ENCODE measurements at regions not wholly inside any gene's neighbourhood (a gene's known extent, or its start where the extent isn't known, plus 50 kb on each side); places are given as distances from the start of the nearest gene placed in this dataset.
"Not testable (repeated sequence)": the region's sequence is repeated elsewhere in the genome, so short reads cannot be mapped to it uniquely, and the experiment has no call there.

DNA sequence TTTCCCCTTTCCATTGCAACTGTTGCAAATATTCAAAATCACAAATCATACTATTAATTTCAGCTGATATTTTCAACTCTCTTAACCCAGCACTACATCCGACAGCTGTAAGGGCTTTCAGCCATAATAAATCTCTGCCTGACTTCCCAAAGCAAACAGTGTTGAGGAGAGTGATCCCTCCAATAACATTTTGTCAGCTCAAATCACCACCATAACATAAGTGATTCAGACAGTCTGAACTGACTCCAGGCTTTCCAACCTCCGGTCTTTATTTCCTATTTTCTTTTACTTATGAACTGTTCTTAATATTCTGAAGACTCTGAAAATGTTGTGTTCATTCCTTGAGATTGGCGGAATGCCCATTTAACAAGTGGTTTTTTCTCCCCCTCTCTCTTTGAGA, 1085.9 kb downstream of the GATA3 start:
- H3K4me3 ChIP-seq = no peak overlapping the region
- no peaks in the 10 kb centered on the region for H3K36me3 ChIP-seq
- no peak for DNase-seq
- H3K9me3 ChIP-seq = no peaks in the 10 kb centered on the region
- no peaks in the 10 kb centered on the region for H3K27me3 ChIP-seq

DNA sequence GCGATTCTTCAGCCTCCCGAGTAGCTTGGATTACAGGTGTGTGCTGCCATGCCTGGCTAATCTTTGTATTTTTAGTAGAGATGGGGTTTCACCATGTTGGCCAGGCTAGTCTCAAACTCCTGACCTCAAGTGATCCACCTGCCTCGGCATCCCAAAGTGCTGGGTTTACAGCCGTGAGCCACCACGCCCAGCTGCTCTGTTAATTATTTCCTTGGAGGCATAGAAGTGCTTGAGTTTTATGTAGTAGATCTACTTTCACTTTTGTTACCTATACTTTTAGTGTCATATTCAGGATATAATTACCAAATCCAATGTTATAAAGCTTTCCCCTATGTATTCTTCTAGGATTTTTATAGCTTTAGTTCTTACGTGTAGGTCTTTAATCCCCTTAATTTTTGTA, 1093.0 kb downstream of the GATA3 start:
- no peak overlapping the region for H3K4me3 ChIP-seq
- no peak for DNase-seq
- no peaks in the 10 kb centered on the region for H3K36me3 ChIP-seq
- no peaks in the 10 kb centered on the region for H3K9me3 ChIP-seq
- no peaks in the 10 kb centered on the region for H3K27me3 ChIP-seq

DNA sequence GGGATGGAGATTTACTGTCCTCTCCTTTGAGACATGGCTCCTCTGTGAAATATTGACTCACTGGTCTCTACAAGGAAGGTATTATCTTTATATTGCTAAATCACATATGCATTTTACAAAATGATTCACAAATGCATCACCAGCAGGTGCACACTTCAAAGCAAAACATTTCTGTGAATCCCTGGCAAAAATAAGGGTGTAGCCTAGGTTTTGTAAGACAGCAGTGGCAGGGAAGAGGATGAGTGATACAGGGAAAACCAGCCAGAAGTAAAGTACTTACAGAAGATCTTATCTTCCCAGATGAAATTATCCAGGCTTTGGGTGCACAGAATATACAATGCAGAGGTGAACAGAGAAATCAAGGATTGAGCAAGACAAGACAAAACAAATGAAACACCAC, 1094.6 kb downstream of the GATA3 start:
- DNase-seq = no peak
- Histone ChIP-seq H3K36me3 (no peaks in the 10 kb centered on the region), H3K9me3 (no peaks in the 10 kb centered on the region), H3K27me3 (no peaks in the 10 kb centered on the region), H3K4me3 (no peak overlapping the region)

DNA sequence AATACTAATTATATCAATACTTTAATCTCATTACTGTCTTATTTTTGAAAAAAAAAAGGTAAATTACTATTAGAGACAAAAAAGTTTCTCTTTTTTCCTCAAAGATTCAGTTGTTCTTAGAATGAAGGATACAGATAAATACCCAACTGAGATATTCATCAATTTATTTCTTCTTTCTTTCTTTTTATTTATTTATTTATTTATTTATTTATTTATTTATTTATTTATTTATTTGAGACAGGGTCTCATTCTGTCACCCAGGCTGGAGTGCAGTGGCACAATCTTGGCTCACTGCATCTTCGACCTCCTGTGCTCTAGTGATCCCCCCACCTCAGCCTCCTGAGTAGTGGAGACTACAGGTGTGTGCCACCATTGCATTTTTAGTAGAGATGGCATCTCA, 1098.6 kb downstream of the GATA3 start:
- H3K4me3 ChIP-seq, H3K27me3 ChIP-seq, H3K36me3 ChIP-seq, H3K9me3 ChIP-seq, DNase-seq: not testable (repeated sequence)

DNA sequence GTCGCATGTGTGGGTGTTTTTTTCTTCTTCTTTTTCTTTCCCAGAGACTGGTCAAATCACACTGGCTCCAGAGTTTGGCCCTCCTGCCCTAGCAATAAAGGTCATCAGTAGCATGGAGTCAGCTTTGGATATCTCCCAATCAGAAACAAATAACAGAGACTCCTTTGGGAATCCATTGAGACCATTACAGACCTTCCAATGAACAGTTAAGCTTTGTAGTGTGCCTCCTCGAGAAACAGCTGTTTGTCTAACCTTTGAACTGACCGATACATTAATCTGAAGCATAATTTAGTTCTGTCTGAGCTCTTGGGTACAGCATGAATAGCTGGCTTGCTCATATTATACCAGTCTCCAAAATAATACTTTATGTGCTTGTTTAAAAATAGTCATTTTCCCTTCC, 1103.2 kb downstream of the GATA3 start:
- no peaks in the 10 kb centered on the region; the same call in 1 of the 2 replicates for H3K9me3 ChIP-seq
- no peak overlapping the region for H3K4me3 ChIP-seq
- no peaks in the 10 kb centered on the region for H3K27me3 ChIP-seq
- H3K36me3 ChIP-seq = no peaks in the 10 kb centered on the region
- no peak for DNase-seq

DNA sequence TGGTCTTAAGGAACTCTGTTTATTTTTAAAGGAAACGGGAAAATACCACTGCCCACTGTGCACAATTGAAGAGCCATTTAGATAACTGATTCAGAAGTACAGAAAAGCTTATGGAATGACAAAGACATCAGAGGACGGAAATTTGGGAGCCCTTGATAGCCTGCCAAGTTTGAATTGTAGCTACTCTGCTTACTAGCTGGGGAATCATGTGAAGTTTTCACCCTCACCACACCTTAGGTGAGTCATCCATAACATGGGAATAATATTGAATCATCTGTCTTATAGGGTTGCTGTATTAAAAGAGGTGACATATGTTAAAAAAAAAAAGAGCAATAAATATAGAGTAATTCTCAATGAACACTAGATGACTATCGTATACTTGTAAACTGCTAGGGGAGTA, 1104.2 kb downstream of the GATA3 start:
- H3K9me3 ChIP-seq = no peaks in the 10 kb centered on the region; the same call in 1 of the 2 replicates
- H3K4me3 ChIP-seq = no peak overlapping the region
- no peak for DNase-seq
- no peaks in the 10 kb centered on the region for H3K36me3 ChIP-seq
- no peaks in the 10 kb centered on the region for H3K27me3 ChIP-seq

DNA sequence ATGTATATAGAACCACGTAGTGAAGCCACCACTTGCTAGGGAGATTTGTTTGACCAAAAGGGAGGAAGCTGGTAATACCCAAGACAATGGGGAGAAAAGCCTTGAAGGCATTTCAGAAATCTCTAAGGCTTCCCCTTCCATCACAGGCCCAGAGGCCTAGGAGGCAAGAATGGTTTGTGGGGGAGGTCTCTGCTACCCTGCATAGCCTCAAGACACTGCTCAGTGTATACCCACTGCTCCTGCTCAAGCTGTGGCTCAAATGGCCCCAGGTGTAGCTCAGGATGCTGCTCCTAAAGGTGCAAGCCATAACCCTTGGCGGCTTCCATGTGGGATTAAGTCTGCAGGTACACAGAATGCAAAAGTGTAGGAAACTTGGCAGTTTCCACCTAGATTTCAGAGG, 1105.8 kb downstream of the GATA3 start:
- Histone ChIP-seq H3K36me3 (no peaks in the 10 kb centered on the region), H3K4me3 (no peak overlapping the region), H3K9me3 (no peaks in the 10 kb centered on the region; the same call in 1 of the 2 replicates), H3K27me3 (no peaks in the 10 kb centered on the region)
- DNase-seq = no peak

DNA sequence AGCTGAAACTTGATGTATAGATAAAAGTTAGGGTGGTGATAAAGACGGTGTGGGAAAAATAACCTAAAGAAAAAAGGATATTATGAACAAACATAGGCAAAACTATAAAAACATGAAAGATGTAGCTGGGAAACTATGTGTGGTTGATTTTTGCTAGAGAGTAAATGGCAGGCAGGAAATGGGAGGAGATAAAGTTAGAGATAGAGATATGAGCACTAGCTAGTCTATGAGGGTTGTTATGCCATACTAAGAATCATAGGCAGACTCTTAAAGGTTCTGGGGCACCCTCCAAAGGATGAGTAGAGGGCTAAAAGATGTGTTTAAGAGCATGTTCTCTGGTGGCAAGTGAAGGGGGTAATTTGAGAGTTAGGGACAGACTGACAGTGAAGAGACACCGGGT, 1109.2 kb downstream of the GATA3 start:
- Histone ChIP-seq H3K4me3 (no peak overlapping the region), H3K27me3 (no peaks in the 10 kb centered on the region), H3K9me3 (no peaks in the 10 kb centered on the region; the same call in 1 of the 2 replicates), H3K36me3 (no peaks in the 10 kb centered on the region)
- no peak for DNase-seq

DNA sequence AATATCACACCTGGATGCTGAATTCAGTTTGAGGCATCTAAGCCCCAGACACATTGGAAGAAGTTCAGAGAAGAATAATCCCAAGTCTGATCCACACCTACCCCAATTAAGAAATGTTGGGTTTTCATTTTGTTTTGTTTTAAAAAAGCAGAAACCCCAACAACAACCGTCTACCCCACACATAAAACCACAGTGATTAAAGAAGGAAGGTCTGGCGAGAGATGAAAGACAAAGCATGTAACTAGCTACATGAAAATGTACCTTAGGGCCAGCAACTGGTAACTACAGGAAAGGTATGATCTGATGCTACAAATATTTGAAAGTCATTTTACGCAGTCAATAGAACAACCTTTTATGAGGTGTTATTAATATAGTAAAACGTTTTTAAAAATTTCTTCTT, 1112.3 kb downstream of the GATA3 start:
- Histone ChIP-seq H3K9me3 (no peaks in the 10 kb centered on the region), H3K36me3 (no peaks in the 10 kb centered on the region), H3K4me3 (no peak overlapping the region), H3K27me3 (no peaks in the 10 kb centered on the region)
- DNase-seq = no peak

DNA sequence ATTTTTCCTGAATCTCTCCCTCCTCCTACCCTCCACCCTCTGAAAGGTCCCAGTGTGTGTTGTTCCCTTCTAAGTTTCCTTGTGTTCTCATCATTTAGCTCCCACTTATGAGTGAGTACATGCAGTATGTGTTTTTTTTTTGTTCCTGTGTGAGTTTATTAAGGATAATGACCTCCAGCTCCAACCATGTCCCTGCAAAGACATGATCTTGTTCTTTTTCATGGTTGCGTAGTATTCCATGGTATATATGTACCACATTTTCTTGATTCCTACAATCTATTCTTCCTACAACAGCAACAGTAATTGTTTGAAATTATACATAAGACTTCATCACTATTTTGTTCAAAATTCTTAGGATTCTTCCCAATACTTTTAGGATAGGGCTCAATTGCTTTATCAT, 1117.8 kb downstream of the GATA3 start:
- Histone ChIP-seq H3K27me3 (no peaks in the 10 kb centered on the region), H3K4me3 (no peak overlapping the region), H3K36me3 (no peaks in the 10 kb centered on the region), H3K9me3 (no peaks in the 10 kb centered on the region)
- DNase-seq = no peak

DNA sequence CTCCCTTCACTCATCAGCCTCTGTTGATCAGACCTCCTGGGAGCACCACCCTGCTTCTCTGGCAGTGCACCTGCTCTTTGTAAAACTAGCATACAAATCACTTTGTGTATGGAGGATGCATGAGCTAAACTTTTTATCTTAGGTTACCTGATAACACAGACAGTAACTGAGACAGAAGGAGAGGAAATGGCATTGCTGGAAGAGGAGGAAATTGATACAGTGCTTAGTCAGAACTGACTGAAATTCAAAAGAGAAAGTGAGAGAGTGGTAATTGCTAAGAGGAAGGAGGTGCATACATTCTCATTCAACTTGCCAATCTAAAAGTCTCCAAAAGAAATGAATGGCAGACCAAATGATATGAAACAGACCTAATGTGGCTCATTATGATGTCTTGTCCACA, 1120.7 kb downstream of the GATA3 start:
- Histone ChIP-seq H3K36me3 (no peaks in the 10 kb centered on the region), H3K4me3 (no peak overlapping the region), H3K27me3 (no peaks in the 10 kb centered on the region), H3K9me3 (no peaks in the 10 kb centered on the region)
- DNase-seq = no peak

DNA sequence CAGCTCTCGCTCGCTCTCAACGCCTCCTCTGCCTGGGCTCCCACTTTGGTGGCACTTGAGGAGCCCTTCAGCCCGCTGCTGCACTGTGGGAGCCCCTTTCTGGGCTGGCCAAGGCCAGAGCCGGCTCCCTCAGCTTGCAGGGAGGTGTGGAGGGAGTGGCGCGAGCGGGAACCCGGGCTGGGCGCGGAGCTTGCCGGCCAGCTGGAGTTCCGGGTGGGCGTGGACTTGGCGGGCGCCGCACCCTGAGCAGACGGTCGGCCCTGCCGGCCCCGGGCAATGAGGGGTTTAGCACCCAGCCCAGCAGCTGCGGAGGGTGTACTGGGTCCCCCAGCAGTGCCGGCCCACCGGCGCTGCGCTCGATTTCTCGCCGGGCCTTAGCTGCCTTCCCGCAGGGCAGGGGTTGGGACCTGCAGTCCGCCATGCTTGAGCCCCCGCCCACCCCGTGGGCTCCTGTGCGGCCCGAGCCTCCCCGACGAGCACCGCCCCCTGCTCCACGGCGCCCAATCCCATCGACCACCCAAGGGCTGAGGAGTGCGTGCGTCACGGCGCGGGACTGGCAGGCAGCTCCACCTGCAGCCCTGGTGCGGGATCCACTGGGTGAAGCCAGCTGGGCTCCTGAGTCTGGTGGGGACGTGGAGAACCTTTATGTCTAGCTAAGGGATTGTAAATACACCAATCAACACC, 1128.9 kb downstream of the GATA3 start:
- DNase-seq = not testable (repeated sequence)

DNA sequence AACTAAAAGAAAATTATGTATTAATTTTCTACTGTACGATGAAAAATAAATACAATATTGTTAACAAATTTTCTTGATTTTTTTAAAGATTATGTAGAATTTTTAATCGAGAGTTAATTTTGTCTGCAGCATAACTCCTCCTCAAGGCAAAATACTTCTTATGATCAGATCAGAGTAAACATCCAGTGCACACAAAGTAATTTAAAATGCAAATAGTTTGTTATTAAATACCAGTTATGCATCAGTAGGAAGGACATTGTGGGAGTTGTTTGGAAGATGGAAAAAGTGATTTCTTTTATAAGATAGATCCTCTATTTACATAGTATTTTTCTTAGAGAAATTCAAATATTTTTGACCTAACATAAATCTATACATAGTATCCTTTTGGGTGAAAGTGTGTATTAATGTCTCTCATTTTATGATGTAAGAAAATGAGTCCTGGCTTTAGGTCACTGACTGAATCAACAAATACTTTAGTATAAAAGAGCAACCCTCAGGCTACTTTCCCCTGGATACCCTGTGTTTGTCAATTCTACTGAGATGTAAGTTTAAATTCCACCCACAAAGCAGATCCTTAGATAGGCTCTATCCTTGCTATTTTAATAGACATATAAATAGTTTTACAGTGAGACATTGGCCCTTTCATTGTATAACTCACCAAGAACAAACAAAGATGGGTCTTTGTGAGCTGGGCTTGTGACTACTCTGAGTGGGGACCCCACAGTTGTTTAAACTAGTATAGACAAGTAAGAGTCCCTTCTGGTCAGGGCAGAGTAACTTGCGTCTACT, 1133.7 kb downstream of the GATA3 start:
- H3K9me3 ChIP-seq = no peaks in the 10 kb centered on the region
- no peaks in the 10 kb centered on the region for H3K27me3 ChIP-seq
- no peak overlapping the region for H3K4me3 ChIP-seq
- DNase-seq = no peak
- no peaks in the 10 kb centered on the region for H3K36me3 ChIP-seq

More for the DNA sequence above, 1128.9 kb downstream of the GATA3 start:
- not testable (repeated sequence) for H3K9me3 ChIP-seq, H3K27me3 ChIP-seq, H3K36me3 ChIP-seq, H3K4me3 ChIP-seq

DNA sequence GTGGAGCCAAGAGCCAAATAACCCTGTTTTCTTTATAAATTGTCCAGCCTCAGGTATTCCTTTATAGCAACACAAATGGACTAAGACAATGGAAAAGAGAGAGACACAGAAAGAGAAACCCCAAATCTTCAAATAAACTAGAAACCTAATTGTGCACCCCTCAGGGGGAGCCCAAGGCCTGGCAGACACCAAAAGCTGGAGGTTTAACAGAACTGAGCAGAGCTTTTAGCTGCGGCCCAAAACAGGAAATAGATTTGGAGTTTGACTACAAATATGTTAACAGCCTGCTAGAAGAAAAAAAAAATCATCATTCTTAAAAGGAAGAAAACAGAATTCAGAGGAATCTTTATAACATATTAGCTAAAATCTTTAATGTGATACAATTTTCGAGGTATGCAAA, 1135.0 kb downstream of the GATA3 start:
- no peaks in the 10 kb centered on the region for H3K27me3 ChIP-seq
- no peaks in the 10 kb centered on the region for H3K9me3 ChIP-seq
- no peak for DNase-seq
- no peaks in the 10 kb centered on the region for H3K36me3 ChIP-seq
- H3K4me3 ChIP-seq = no peak overlapping the region

DNA sequence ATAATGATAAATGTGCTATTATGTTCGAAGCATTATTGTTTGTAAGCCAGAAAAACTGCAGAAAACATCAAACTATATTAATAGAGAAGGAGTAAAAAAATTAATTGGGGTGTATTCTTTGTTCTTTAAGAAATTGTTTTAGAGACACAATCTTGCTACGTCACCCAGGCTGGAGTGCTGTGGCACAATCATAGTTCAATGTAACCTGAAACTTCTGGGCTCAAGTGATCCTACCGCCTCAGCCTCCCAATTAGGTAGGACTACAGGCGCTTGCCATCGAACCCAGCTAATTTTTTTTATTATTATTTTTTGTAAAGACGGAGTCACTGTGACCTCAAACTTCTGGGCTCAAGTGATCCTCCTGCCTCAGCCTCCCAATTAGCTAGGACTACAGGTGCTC, 1138.6 kb downstream of the GATA3 start:
- Histone ChIP-seq H3K36me3 (no peaks in the 10 kb centered on the region), H3K9me3 (no peaks in the 10 kb centered on the region), H3K4me3 (no peak overlapping the region), H3K27me3 (no peaks in the 10 kb centered on the region)
- no peak for DNase-seq

DNA sequence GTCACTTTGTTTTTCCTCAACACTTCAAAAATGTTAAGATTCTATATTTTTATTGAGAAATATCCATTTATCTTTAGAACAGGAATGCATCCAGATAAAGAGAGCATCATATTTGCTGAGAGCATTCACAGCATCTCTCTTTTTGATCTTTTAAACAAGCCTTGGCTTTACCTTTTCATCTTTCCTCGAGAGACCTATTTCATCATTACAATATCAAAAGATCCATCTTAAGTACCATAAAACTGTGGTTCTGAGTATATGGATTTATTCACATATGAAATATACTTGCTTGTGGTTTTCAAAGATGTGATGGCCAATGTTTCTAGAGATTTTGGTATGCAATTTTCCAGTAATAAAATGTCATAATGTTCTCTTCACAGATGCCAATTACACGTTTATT, 1140.9 kb downstream of the GATA3 start:
- no peaks in the 10 kb centered on the region for H3K27me3 ChIP-seq
- DNase-seq = no peak
- H3K4me3 ChIP-seq = no peak overlapping the region
- H3K36me3 ChIP-seq = no peaks in the 10 kb centered on the region
- H3K9me3 ChIP-seq = no peaks in the 10 kb centered on the region

DNA sequence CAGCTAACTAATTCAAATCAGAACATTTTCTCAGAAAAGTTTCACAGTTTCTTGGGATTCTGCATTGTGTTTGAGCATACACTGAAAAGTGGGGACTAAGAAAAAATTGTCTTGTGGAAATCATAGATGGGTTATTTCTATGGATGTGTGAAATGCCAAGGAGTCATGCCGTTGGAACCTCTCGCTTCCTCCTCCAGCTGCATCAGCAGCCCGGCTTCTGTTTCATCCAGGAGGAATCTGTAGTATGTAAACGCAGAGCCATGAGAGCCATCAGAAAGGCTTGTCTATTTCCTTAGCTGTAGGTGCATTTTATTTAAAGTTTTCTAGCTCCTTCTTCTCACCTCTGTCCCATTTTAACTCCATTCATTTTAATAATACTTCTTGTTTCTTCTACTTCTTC, 1144.1 kb downstream of the GATA3 start:
- no peaks in the 10 kb centered on the region for H3K9me3 ChIP-seq
- peak; percentile 79 for DNase-seq
- H3K36me3 ChIP-seq = no peaks in the 10 kb centered on the region
- no peaks in the 10 kb centered on the region for H3K27me3 ChIP-seq
- H3K4me3 ChIP-seq = no peak overlapping the region

DNA sequence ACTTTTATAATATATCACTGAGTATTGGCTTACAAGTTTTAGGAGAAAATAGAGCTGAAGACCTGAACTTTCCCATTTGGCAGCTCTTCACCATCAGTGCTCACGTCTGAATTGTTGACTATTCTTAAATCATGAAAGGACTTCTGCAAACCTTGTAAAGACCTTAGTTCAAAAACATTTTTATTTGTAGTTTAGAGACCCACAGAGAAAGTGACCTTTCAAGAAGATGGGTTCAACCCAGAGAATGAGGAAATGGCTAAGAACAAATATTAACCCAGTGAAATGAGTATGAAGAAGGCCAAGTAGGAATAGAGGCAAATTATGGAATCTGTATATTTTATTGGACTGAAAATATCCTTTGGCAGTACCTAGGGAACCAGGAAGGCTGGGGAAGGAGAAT, 1151.1 kb downstream of the GATA3 start:
- Histone ChIP-seq H3K36me3 (no peaks in the 10 kb centered on the region), H3K4me3 (no peak overlapping the region), H3K9me3 (no peaks in the 10 kb centered on the region), H3K27me3 (no peaks in the 10 kb centered on the region)
- no peak for DNase-seq
